ENCODE measurements at regions not wholly inside any gene's neighbourhood (a gene's known extent, or its start where the extent isn't known, plus 50 kb on each side); places are given as distances from the start of the nearest gene placed in this dataset.

- TF ChIP-seq, protein P1, sequence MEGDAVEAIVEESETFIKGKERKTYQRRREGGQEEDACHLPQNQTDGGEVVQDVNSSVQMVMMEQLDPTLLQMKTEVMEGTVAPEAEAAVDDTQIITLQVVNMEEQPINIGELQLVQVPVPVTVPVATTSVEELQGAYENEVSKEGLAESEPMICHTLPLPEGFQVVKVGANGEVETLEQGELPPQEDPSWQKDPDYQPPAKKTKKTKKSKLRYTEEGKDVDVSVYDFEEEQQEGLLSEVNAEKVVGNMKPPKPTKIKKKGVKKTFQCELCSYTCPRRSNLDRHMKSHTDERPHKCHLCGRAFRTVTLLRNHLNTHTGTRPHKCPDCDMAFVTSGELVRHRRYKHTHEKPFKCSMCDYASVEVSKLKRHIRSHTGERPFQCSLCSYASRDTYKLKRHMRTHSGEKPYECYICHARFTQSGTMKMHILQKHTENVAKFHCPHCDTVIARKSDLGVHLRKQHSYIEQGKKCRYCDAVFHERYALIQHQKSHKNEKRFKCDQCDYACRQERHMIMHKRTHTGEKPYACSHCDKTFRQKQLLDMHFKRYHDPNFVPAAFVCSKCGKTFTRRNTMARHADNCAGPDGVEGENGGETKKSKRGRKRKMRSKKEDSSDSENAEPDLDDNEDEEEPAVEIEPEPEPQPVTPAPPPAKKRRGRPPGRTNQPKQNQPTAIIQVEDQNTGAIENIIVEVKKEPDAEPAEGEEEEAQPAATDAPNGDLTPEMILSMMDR (IDR thresholded peaks at IDR 0.05) = no peak
- TF ChIP-seq POLR2A (IDR thresholded peaks at IDR 0.05) = no peak
Measured at GRCh38 chr10:90304533-90304932, 553.3 kb downstream of the HTR7 start.

Measured in heart left ventricle (tissue), 13 donors.